ENCODE measurements at regions not wholly inside any gene's neighbourhood (a gene's known extent, or its start where the extent isn't known, plus 50 kb on each side); places are given as distances from the start of the nearest gene placed in this dataset.
A peak's percentile ranks its signal among the peaks of the same experiment; 100 is the strongest.

- TF ChIP-seq CTCF (IDR thresholded peaks at IDR 0.05; ENCODE audit: low read depth, low read length): no peak
- no peak for DNase-seq (ENCODE audit: extremely low read depth, low read depth)
Observed at GRCh38 chr2:151119374-151119773, 142.3 kb downstream of the RBM43 start.

GRCh38 chr2:151118269-151118668 is 143.4 kb downstream of the RBM43 start:
- no peak for TF ChIP-seq CTCF (IDR thresholded peaks at IDR 0.05; ENCODE audit: low read depth, low read length)
- no peak for DNase-seq (ENCODE audit: extremely low read depth, low read depth)

- DNase-seq (ENCODE audit: extremely low read depth, low read depth): no peak
- TF ChIP-seq CTCF (IDR thresholded peaks at IDR 0.05; ENCODE audit: low read depth, low read length): no peak
Observed at GRCh38 chr2:151114874-151115273, 146.8 kb downstream of the RBM43 start.

GRCh38 chr2:151113318-151113717 is 148.3 kb downstream of the RBM43 start:
- no peak for DNase-seq (ENCODE audit: extremely low read depth, low read depth)
- no peak for TF ChIP-seq CTCF (IDR thresholded peaks at IDR 0.05; ENCODE audit: low read depth, low read length)

- DNase-seq (ENCODE audit: extremely low read depth, low read depth): peak; percentile 2
- TF ChIP-seq CTCF (IDR thresholded peaks at IDR 0.05; ENCODE audit: low read depth, low read length): no peak
Observed at GRCh38 chr2:151111599-151112278, 149.9 kb downstream of the RBM43 start.

GRCh38 chr2:151106805-151107506 is 154.7 kb downstream of the RBM43 start:
- TF ChIP-seq CTCF (IDR thresholded peaks at IDR 0.05; ENCODE audit: low read depth, low read length): no peak
- no peak for DNase-seq (ENCODE audit: extremely low read depth, low read depth)

- no peak for DNase-seq (ENCODE audit: extremely low read depth, low read depth)
- TF ChIP-seq CTCF (IDR thresholded peaks at IDR 0.05; ENCODE audit: low read depth, low read length): no peak
Observed at GRCh38 chr2:151103551-151103950, 158.1 kb downstream of the RBM43 start.

All from AG09319 (cell line).